Neural progenitor cell (in vitro differentiated cells): ENCODE measurements at regions not wholly inside any gene's neighbourhood (a gene's known extent, or its start where the extent isn't known, plus 50 kb on each side); places are given as distances from the start of the nearest gene placed in this dataset.

ENCODE experiments used
- CTCF ChIP-seq: fragments of 200-600 bp; sonication (generic); IDR thresholded peaks from 2 replicates; pipeline ENCODE4 v1.5.1; 2017; ENCODE audit warnings: antibody characterized with exemption, mild to moderate bottlenecking
- EZH2 ChIP-seq: fragments of 200-600 bp; sonication (generic); IDR thresholded peaks from 2 replicates; pipeline ENCODE4 v1.6.1; 2017; ENCODE audit warnings: antibody characterized with exemption, mild to moderate bottlenecking, moderate library complexity

- no peak for TF ChIP-seq CTCF
- no peak for TF ChIP-seq EZH2
These were observed 115.8 kb downstream of the NUDT12 start for GRCh38 chr5:103446813-103447212.
